ENCODE measurements at regions not wholly inside any gene's neighbourhood (a gene's known extent, or its start where the extent isn't known, plus 50 kb on each side); places are given as distances from the start of the nearest gene placed in this dataset.
A peak's percentile ranks its signal among the peaks of the same experiment; 100 is the strongest.

- DNase-seq = no peak
Observed at GRCh38 chr6:47114460-47114859, 72.3 kb upstream of the ADGRF1 start.

- DNase-seq = no peak
Observed at GRCh38 chr6:47112317-47112716, 70.2 kb upstream of the ADGRF1 start.

DNA sequence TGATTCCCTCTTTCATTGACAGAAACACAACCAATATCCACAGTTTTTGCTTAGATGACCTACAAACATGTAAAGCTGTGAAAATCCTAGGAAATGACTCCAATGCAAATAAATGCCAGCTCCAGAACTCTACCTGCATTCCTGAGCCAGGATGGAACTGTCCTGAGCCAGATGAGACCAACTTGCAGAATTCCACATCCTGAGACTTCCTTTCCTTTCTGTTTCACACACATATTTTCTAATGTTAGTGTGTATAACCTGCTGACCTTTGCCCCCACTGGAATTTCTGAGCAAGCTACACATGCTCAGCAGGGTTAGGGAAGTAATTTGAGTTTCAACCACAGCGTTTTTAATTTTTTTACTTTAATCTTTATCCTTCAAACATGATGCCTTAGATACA, 69.6 kb upstream of the ADGRF1 start:
- DNase-seq = no peak

DNA sequence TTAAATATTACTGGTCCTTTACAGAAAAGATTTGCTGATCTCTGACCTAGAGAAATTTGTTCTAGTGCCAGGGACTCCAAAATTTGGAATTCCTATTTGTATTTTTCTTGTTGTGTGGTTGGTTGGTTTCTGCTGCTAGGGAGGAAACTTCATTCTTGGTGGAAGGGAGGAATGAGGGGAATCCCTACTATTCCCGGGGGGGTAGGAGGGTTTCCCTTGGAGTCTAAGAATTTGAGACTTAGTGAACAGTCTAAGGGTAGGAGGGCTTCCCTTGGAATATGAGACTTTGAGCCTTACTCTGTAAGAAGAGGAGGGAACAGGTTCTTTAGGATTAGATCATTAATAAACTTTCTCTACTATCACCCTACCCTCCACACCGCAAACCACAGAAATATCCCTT, 67.1 kb upstream of the ADGRF1 start:
- no peak for DNase-seq

DNA sequence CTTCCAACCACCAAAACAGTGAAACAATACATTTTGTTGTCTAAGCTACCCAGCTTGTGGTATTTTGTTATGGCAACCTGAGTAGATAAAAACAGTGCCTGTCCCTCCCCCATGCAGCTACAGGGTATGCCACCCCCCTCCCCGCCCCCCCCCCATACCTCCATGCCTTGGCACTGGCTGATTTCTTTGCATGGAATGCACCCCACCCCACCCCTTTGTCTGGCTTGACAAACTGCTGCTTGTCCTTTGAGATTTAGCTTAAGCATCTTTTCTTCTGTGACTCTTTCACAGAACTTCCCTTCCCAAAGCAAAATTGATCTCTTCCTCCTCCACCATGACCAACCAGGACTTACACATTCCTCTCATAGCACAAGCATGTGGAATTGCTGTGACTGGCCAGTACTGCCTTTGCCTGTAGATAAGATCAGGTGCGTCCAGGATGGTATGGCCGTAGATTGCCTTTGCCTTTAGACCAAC, 64.6 kb upstream of the ADGRF1 start:
- no peak for DNase-seq

- DNase-seq = no peak
Observed at GRCh38 chr6:47106216-47106615, 64.1 kb upstream of the ADGRF1 start.

- DNase-seq = no peak
Observed at GRCh38 chr6:47105469-47106178, 63.5 kb upstream of the ADGRF1 start.

DNA sequence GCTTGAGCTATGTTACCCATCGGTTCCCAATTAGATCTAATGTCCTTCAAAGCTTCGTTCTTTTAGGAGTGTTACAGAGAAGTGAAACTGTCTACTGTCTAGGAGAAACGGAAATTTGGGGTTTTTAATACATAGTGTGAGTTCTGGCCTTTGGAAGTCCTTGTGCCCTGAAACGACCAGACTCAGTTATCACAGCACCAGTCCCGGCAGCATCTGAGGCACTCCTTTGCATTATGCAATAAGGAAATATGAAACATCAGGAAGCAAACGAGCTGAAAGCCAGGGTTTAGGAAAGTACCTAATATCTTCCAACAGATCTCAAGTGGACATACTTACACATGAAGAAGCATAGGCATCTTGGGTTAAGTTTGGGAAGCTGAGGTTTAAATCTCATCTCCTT, 61.8 kb upstream of the ADGRF1 start:
- no peak for DNase-seq

GRCh38 chr6:47102331-47102730, 60.2 kb upstream of the ADGRF1 start:
- DNase-seq = no peak

- no peak for DNase-seq
Observed at GRCh38 chr6:47098570-47098993, 56.5 kb upstream of the ADGRF1 start.

GRCh38 chr6:47097092-47097945, 55.2 kb upstream of the ADGRF1 start:
- peak in 1 of 5 donors; percentile 9 for DNase-seq

DNA sequence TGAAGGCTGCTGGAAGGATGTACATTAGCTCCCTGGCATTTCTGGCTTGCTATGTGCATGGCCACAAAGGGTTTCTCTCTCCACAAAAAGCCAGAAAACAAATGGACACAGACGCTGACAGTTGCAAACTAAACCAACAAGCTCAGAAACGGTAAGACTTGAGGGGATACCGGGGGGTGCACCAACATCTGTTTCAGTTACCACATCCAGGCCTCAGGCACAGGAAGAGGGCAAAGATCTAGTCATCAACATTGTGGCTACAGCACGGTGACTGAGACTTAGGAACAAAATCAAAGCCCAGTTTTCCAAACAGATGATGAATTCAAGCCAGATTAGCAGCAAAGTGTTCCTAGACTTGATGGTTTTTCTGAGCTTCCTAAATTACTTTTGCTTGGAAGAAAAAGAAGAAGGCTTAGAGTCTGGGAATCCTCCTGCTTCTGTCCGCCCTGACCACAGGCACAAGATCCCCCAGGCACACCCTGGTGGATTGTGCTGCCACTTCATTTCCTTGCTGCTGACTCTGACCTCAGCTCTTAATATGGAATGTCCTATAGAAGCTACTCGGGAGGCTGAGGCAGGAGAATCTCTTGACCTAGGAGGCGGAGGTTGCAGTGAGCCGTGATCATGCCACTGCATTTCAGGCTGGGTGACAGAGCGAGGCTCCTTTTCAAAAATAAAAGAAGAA, 54.2 kb upstream of the ADGRF1 start:
- DNase-seq = no peak

DNA sequence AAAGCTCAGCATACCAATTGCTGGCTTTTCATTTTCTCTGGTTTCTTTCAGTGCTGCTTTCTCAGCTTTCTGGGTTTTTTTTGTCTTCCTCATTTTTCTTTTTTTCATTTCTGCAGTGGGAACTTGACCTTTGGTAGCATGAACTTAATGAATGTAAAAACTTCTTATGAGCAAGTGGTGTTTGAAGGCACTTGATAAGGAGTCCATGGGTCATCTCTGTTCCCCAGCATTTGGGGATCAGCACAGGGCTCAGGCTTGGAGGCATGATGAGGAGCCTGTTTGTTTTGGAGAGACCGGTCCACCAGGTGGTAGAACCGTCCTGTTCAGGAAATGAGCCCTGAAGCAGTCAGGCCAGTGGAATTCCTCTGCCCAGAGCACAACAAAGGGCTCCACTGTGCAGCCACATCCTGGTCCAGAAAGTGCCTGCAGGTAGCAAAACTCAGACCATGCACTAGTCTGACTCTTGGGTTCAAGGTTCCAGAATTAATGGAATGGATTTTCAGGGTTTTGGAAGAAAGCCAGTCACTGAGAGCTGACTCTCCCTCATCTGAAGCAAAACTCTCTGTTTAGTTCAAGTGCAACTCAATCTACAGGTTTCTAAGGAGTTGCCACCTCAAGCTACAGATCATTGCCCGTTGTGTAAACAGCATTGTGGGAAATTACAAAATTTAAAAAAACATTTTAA, 52.3 kb upstream of the ADGRF1 start:
- DNase-seq = no peak

DNA sequence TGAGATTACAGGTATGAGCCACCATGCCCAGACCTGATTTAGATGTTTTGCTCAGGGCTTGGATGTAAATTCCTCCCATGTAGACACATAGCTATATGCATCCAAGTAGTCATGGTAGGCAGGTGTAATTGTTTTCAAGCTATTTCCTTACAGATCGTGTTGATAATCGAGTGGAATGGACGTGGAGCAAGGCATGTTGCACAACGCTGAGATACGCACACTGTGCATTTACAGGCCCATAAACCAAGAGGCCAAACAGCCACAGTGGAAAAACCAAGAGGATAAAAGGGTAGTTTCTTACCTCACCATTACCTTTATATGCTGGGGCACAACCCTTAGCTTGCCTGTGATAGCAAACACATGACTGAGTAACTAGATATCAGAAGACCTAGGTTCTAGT, 51.0 kb upstream of the ADGRF1 start:
- DNase-seq = no peak

DNA sequence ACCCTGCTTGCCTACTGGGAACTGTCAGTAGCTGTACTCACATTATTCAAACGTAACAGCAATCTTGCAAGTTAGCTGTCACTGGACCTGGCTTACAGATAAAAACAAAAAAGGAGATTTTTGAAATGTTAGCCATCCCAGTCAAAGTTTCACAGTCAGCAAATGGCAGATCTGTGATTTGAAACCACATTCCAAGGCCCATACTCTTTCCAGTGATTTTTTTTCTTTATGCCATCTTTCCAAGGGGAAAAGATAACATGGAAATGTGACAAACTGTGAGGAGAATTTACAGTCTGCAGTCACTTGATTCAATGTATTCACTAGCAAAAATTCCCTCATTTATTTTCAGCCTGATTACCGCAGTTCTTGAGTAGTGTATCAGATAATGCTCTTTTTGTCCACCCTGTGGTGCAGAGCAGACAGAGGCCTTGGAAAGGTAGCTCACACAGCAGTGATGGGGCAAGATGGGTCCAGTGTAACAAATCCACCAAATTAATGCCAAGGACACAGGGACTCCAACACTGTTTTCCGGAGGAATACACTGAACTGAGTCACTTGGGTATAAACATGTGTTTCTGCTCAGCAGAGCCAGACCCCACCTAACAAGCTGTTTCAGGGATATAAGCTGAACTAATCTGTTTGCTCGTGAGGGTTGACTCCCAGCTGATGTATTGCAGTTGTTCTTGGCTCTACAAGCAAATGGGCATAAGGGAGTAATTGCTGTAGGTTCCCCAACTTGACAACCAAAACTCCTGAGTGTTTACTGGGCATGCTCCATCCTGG, 49.9 kb upstream of the ADGRF1 start:
- DNase-seq = no peak

All from T-helper 1 cell (primary cell).